Retinal pigment epithelial cell (primary cell): ENCODE measurements at regions not wholly inside any gene's neighbourhood (a gene's known extent, or its start where the extent isn't known, plus 50 kb on each side); places are given as distances from the start of the nearest gene placed in this dataset.

Source experiments
- DNase-seq: peaks from one replicate; pipeline ENCODE4 v3.0.0-alpha.2; 2010; ENCODE audit warnings: low read depth
- H3K4me3 ChIP-seq: 2 replicates; pipeline ENCODE4 v1.5.1; 2011; ENCODE audit warnings: mild to moderate bottlenecking, low read length, control low read depth, moderate library complexity
- TF ChIP-seq, protein P1 (sequence below): conservative IDR thresholded peaks from 2 replicates; pipeline ENCODE4 v1.5.1; 2011; ENCODE audit warnings: low read depth, low read length, control low read depth, inconsistent platforms

DNA sequence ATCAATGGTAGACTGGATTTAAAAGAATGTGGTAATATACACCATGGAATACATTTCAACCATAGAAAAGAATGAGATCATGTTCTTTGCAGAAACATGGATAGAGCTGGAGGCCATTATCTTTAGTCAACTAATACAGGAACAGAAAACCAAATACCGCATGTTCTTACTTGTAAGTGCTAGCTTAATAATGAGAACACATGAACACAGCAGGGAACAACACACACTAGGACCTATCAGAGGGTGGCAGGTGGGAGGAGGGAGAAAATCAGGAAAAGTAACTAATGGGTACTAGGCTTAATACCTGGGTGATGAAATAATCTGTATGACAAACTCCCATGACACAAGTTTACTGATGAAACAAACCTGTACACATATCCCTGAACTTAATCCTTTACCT is 1435.2 kb downstream of the REEP3 start:
- no peak overlapping the region for H3K4me3 ChIP-seq
- TF ChIP-seq, protein P1, sequence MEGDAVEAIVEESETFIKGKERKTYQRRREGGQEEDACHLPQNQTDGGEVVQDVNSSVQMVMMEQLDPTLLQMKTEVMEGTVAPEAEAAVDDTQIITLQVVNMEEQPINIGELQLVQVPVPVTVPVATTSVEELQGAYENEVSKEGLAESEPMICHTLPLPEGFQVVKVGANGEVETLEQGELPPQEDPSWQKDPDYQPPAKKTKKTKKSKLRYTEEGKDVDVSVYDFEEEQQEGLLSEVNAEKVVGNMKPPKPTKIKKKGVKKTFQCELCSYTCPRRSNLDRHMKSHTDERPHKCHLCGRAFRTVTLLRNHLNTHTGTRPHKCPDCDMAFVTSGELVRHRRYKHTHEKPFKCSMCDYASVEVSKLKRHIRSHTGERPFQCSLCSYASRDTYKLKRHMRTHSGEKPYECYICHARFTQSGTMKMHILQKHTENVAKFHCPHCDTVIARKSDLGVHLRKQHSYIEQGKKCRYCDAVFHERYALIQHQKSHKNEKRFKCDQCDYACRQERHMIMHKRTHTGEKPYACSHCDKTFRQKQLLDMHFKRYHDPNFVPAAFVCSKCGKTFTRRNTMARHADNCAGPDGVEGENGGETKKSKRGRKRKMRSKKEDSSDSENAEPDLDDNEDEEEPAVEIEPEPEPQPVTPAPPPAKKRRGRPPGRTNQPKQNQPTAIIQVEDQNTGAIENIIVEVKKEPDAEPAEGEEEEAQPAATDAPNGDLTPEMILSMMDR: no peak
- DNase-seq: no peak

DNA sequence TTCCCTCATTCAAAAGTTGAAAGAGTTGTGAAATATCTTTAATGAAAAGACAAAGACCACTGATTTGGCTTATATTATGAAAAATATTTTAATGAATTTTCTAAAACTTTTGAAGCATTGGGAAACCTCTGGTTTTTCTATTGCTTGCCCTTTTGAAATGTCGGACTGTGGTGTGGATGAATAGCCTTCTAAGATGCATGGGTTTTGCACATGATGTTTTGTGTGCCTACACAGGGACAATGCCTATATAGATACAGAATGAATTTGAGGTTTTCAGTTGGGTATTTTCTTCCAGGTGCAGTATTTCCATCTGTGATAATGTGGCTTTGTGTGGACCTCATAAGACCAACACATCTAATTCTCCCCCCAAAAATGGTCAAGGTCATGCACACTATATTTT is 1437.9 kb downstream of the REEP3 start:
- H3K4me3 ChIP-seq: no peak overlapping the region
- TF ChIP-seq, protein P1: no peak
- no peak for DNase-seq

DNA sequence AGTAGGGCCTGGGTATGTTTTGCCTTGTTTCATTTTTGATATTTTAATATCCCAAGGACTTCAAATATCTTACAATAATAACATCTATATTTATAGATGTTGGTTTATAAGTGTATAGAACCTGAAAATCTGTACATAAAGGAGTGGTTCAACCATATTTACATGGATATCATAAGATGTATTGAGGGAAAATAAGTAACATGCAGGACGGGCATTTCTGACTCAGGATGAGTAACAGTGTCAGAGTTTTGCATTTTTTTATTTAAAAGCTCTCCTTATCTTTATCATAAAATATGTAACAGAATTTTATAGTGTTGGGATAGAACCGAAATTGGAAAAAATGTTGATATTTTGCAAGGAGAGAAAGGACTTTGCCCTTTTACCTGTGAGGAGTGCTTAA is 1438.7 kb downstream of the REEP3 start:
- DNase-seq: no peak
- H3K4me3 ChIP-seq: no peak overlapping the region
- TF ChIP-seq, protein P1: no peak

DNA sequence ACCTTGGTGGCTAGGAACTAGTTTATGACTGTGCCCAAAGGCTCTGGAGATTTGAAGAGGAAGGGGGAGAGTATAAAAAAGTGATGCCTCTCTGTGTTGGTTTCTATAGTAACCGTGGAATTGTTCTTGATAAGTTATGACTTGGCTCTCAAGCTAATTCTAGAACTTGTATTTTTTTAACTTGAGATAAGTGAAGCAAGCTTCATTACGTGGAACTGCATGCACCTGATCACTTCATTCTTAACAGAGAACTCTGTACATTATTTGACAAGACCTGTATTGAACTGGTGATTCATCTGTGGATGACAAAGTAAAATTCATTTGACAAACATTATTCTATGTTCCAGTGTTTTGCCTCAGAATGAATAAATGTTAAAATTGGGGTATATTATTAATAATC is 1452.2 kb downstream of the REEP3 start:
- TF ChIP-seq, protein P1: no peak
- no peak overlapping the region for H3K4me3 ChIP-seq
- DNase-seq: no peak

DNA sequence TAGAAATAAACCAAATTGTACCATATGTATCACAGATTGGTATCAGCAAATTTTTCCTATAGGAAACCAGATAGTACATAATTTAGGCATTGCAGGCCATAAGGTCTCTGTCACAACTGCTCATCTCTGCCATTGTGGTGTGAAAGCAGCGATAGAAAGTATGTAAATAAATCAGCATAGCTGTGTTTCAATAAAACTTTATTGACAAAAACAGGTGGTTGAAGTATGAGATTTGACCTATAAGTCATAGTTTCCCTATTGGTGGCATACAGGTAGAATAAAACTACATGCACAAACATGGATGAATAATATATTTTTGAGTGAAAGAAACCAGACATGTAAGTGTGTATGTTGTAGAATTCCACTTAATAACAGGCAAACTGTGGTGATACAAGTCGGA is 1454.9 kb downstream of the REEP3 start:
- no peak overlapping the region for H3K4me3 ChIP-seq
- DNase-seq: no peak
- TF ChIP-seq, protein P1: no peak

DNA sequence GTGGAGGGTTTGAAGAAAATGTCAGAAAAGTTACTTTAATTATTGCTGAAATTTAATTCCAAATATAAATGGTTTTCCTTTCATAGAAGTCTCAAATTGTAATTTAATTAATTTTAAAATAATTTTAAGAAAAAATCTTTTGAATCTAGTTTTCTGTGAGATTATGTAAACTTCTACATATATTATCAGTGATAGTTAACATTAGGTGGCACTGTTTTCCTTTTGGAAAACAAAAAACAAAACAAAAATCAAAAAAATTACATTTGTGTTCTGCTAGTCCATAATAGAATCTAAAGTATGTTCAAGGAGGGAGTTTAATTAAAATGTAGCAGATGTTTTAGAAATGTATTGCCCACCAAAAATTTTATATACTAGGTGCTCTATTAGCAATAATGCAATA is 1456.7 kb downstream of the REEP3 start:
- H3K4me3 ChIP-seq: no peak overlapping the region
- no peak for DNase-seq
- TF ChIP-seq, protein P1: no peak

DNA sequence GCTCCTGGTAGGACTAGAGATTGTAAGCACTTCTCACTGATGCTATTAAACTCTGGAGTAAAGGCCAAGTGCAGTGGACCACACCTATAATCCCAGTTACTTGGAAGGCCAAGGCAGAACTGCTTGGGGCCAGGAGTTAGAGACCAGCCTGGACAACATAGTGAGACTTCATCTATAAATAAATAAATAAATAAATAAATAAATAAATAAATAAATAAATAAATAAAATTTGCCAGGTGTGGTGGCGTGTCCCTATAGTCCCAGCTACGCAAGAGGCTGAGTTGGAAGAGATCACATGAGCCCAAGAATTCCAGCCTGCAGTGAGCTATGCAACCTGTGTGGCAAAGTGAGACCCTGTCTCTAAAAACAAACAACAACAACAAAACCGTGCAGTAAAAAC is 1475.7 kb downstream of the REEP3 start:
- H3K4me3 ChIP-seq: no peak overlapping the region
- DNase-seq: no peak
- TF ChIP-seq, protein P1: no peak
